GM21576 (cell line): ENCODE measurements at regions not wholly inside any gene's neighbourhood (a gene's known extent, or its start where the extent isn't known, plus 50 kb on each side); places are given as distances from the start of the nearest gene placed in this dataset.
"Not testable (repeated sequence)": the region's sequence is repeated elsewhere in the genome, so short reads cannot be mapped to it uniquely, and the experiment has no call there.

Experiments used
- ATAC-seq: cut with Tn5 transposase; IDR thresholded peaks from one replicate; pipeline ENCODE4 v1.9.1; 2021; ENCODE audit warnings: mild to moderate bottlenecking, moderate library complexity; ENCODE audit not compliant: unreplicated experiment

DNA sequence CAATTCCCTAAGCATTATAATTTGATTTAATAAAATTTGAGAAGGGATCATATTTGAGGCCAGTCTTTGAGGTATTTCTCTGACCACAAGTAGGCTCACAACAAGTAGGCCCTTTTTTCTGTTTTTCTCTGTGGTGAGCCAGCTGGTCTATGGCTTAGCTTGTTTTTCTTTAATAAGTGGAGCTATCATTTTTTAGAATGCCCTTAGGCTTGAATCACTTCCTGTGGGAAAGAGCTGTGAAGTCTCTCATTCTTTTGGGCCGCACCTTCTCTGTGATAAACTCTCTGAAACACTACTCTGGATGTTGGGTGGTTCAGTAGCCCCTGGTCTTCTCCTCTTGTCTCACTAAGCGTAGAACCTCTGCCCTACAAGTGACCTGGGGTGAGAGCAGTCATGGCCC lies 235.9 kb downstream of the SUCLG1 start:
- ATAC-seq, result no peak

- ATAC-seq, result not testable (repeated sequence)
These were observed 238.0 kb downstream of the SUCLG1 start for GRCh38 chr2:84221102-84221501.

DNA sequence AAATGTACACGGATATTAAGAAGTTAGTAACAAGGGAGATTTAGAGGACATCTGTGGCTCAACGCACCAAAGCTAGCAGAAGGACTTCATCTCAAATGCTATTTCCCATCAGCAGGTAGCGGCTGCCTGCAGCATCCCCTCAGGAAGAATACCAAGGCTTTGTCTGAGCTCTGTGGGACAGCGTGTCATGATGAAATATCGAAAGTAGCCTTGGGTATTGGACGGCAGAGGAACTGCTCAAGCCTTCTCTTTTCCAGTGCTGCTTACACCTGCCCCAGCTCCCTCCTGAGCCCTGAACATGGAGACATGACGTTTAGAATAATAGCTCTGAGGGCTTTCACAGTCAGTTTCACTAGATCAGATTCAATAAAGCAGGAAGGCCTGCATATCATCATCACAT lies 241.6 kb downstream of the SUCLG1 start:
- ATAC-seq, result no peak

DNA sequence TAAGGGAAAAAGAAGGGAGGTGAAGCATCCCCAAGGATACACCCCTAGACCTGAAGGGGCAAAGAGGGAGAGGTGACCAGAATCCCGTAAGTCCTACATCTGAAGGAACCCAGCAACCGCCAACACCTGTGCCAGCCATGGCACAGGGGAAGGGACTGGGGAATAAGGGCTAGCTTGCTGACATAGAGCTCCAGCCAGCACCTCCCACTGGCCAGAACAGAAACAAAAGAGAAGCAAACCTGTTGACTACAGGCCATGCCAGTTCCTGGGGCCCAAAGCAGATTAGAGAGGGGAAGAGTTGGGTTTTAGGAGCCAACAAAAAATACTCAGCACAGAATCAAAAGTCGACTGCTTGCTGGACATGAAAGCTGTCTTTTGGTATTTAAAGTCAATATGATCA lies 244.6 kb downstream of the SUCLG1 start:
- no peak for ATAC-seq

DNA sequence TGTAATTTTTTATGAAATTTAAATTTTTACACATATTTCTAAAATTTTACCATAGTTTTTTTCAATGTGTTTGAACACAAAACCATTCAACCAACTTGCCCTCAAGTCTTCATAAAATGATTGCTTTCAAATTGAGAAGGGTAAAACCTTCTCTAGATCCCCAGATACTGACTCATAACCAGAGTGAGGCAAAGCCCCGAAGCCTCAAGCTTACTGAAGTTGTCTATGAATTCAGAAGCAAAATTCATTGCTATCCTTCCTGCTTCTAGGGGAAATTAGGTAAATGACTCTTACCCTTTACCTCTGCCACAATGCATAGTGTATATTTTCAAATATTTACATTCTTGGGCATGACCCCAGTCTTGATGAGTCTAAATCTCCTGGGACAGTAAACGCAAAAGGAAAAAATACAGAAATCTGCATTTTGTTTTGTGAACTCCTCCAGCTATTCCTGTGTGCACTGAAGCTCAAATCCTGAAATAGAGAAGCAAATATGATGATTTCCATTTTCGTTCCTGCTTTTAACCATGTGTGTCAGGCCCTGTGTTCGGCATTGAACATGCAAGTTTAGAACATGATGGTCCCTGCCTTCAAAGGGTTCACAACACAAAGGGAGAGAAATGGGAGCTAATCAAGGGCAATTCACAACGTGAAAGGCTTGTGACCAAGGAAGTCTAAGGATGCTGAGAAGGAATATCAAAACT lies 246.3 kb downstream of the SUCLG1 start:
- ATAC-seq, result peak; percentile 89

- ATAC-seq, result no peak
These were observed 249.1 kb downstream of the SUCLG1 start for GRCh38 chr2:84209941-84210340.

GRCh38 chr2:84204995-84205394 lies 254.1 kb downstream of the SUCLG1 start:
- no peak for ATAC-seq

GRCh38 chr2:84202166-84202565 lies 256.9 kb downstream of the SUCLG1 start:
- no peak for ATAC-seq

GRCh38 chr2:84201158-84201557 lies 257.9 kb downstream of the SUCLG1 start:
- ATAC-seq, result no peak

DNA sequence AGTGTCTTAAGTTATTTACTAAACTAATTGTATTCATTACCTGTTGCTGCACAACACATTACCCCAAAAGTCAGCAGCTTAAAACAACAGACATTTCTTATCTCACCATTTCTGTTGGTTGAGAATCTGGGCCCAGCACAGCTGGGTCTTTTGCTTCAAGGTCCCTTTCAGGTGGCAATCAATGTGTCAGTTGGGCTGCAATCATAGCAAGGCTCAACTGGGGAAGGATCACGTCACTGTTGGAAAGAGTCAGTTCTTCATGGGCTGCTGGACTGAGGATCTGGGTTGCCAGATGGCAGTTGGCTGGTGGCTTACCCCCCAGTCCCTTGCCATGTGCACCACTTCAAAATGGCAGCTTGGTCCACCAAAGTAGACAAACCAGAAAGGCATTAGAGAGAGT lies 261.2 kb downstream of the SUCLG1 start:
- ATAC-seq, result no peak

DNA sequence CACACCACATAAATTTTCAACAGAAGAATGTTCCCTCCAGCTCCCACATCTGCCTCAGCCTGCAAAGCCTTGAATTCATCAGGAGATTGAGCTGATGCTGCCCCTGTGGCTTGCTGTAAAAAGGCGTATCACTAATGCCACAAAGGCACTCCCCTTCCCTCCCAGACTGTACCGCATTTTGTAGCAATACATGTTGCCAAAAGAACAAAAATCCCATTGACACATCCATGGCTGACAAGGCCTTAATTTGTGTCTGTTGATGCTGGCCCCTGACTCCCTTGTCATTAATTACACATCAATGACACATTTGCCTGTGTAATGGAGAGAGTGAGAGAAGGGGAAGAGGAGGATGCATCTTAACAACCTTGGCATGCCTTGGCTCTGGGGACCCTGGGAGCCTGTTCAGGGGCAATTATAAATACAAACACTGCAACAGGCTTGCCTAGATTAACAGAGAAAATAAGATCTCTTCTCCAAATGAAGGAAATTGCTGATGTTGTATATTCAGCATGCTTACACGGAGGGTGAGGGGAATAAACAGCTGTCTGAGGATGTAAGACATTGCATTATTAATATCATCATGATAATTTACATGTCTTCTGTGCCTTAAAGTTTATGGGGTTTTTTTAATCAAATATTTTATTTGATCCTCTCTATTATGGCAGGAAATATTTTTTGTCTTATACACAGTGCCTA lies 264.0 kb downstream of the SUCLG1 start:
- no peak for ATAC-seq

- ATAC-seq, result no peak
These were observed 264.9 kb downstream of the SUCLG1 start for GRCh38 chr2:84194181-84194580.

DNA sequence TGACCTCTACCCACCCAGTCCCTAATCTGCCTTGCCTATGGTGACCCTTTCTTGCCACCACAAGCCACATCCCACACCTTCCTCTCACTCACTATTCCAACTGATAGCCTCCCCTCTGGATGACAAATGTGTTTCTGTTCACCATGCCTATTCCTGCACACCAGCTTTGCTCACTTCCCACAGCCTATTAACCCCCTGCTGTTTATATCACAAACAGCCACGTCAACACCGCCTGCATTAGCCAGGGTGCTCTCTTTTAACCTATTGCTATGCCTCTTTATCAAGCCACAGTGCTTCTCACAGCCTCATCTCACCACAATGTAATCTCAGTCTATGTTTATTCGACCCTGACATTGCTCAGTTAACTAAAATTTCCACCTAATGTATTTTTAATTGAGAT lies 271.8 kb downstream of the SUCLG1 start:
- ATAC-seq, result no peak

- ATAC-seq, result no peak
These were observed 277.2 kb downstream of the SUCLG1 start for GRCh38 chr2:84181927-84182326.

DNA sequence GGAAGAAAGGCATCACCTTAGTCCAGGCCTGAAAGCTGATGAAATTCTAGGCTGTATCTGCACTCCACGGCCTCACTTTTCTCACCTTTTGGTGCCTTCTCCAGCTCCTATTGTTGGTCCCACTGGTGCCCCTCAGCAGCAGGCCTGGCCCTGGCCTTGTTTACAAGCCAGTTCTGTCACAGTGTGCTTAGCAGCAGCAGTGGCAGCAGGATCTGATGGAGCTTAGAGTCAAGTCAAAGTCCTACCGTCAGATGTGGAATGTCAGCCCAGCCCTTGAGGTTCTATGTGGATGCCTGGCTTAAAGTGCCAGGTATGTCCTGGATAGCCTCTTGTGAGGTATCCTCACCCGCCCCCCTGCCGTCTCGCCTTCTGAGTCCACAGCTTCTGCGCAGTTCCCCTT lies 281.3 kb downstream of the SUCLG1 start:
- ATAC-seq, result no peak

DNA sequence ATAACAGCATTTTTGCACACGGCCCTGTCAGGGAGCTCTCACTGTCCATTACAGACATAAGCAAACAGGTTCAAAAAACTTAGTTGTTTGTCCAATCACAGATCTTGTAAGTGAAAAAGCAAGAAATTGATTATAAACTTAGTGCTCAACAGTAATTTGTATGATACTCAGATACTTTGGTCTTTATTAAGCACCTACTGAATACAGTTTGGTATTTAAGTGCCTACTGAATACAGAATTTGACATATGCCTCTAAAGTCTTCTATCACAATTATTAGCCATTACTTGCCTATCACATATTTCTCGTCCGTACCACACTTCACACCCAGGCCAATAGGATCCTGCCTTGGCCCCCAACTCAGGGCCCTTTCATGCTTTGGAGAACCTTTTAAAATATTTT lies 283.1 kb downstream of the SUCLG1 start:
- no peak for ATAC-seq

- ATAC-seq, result no peak
These were observed 283.7 kb downstream of the SUCLG1 start for GRCh38 chr2:84175340-84175739.

DNA sequence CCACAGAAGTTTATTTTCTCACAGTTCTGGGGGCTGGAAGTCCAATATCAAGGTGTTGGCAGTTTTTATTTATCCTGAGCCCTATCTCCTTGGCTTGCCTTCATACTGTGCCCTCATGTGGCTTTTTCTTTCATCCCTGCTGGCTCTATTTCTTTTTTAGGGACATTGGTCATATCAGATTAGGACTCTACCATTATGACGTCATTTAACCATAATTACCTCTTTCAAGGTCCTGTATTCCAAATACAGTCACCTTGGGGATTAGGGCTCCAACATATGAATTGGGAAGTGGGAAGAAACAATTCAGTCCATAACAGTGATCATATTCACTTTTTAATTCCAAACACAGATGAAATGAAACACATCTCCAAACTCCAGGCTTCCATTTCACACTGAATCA lies 286.0 kb downstream of the SUCLG1 start:
- no peak for ATAC-seq

- ATAC-seq, result no peak
These were observed 288.1 kb downstream of the SUCLG1 start for GRCh38 chr2:84170979-84171378.

DNA sequence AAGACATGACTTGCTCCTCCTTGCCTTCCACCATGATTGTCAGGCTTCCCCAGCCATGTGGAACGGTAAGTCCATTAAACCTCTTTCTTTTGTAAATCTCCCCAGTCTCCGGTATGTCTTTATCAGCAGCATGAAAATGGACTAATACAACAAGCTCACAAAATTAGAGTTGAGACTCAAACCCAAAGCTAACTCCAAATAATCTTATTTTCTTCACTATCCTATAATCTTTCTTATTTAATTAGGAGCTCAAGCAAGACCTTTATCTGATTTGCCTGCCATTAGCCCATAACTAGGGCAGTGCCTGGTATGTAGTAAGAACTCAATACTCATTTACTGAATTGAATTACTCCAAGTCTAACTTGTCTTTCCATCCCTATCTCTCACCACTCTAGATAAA lies 289.2 kb downstream of the SUCLG1 start:
- ATAC-seq, result no peak

GRCh38 chr2:84168552-84168951 lies 290.5 kb downstream of the SUCLG1 start:
- ATAC-seq, result not testable (repeated sequence)

DNA sequence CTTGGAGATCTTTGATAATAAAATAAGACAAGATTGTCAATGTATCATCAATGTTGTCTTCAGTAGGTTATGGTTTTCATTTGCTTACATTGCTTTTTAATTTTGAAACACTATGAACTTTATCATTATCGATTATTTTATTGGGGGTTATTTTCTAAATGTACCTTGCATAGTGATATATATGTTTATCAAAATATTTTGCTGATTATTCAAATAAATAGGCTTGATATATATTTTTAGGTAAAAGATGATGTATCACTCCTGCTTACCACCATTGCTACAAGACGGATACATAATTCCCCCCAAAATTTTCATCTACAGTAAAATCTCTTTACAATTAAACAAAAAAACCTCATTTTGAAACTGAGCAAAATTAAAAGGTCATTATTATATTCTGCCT lies 293.8 kb downstream of the SUCLG1 start:
- no peak for ATAC-seq

- ATAC-seq, result no peak
These were observed 298.6 kb downstream of the SUCLG1 start for GRCh38 chr2:84160453-84160852.
